Fibroblast of lung (primary cell): ENCODE measurements at regions not wholly inside any gene's neighbourhood (a gene's known extent, or its start where the extent isn't known, plus 50 kb on each side); places are given as distances from the start of the nearest gene placed in this dataset.

Experiments used
- EZH2 ChIP-seq: IDR thresholded peaks from 2 replicates; pipeline ENCODE4 v1.5.1; 2012; ENCODE audit warnings: low read length, control low read depth, mild to moderate bottlenecking; ENCODE audit errors: missing control alignments
- TF ChIP-seq, protein P1 (sequence below), 2 donors: IDR thresholded peaks in 1 of 2; conservative IDR thresholded peaks in 1 of 2; 1 replicate in 1 of 2; 2 replicates in 1 of 2; pipeline ENCODE4 v1.5.1; 2011 to 2012; ENCODE audit warnings: low read length in 2 of 2, control low read depth in 1 of 2, inconsistent platforms in 1 of 2, low read depth in 1 of 2, mild to moderate bottlenecking in 1 of 2

DNA sequence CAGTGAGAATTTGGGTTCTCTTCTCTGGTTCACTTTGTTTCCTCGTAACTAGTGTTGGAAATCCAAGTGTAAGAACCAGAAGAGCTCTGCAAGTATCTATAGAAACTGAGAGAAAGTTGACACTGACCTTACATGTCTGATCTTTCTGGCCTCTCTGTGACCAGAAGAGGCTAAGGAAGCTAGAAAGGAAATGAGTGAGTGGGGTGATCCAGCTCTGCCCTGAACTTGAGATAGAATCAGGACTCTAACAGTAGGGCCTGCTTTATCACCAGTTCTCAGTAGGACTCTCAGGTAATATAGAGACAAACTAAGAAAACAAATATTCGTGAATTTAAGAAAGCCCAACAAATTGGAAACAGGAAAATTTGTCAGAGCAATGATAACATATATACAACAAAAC is 441.2 kb upstream of the ZNF804A start:
- TF ChIP-seq, protein P1, sequence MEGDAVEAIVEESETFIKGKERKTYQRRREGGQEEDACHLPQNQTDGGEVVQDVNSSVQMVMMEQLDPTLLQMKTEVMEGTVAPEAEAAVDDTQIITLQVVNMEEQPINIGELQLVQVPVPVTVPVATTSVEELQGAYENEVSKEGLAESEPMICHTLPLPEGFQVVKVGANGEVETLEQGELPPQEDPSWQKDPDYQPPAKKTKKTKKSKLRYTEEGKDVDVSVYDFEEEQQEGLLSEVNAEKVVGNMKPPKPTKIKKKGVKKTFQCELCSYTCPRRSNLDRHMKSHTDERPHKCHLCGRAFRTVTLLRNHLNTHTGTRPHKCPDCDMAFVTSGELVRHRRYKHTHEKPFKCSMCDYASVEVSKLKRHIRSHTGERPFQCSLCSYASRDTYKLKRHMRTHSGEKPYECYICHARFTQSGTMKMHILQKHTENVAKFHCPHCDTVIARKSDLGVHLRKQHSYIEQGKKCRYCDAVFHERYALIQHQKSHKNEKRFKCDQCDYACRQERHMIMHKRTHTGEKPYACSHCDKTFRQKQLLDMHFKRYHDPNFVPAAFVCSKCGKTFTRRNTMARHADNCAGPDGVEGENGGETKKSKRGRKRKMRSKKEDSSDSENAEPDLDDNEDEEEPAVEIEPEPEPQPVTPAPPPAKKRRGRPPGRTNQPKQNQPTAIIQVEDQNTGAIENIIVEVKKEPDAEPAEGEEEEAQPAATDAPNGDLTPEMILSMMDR (conservative IDR thresholded peaks at IDR 0.05 in 1 of 2, IDR thresholded peaks at IDR 0.05 in 1 of 2; ENCODE audit: low read depth in 1 of 2, low read length in 2 of 2) = no peak
- no peak for TF ChIP-seq EZH2
